RKO (cell line): ENCODE measurements at regions not wholly inside any gene's neighbourhood (a gene's known extent, or its start where the extent isn't known, plus 50 kb on each side); places are given as distances from the start of the nearest gene placed in this dataset.

ENCODE experiments used
- DNase-seq: peaks from one replicate; pipeline ENCODE4 v3.0.0-alpha.2; 2016; ENCODE audit warnings: low spot score

- no peak for DNase-seq
Observed at GRCh38 chr15:85307687-85308045, 72.7 kb upstream of the AKAP13 start.

GRCh38 chr15:85311647-85312046 lies 68.8 kb upstream of the AKAP13 start:
- no peak for DNase-seq

GRCh38 chr15:85312486-85312885 lies 67.9 kb upstream of the AKAP13 start:
- no peak for DNase-seq

- DNase-seq: no peak
Observed at GRCh38 chr15:85312929-85313331, 67.5 kb upstream of the AKAP13 start.

- no peak for DNase-seq
Observed at GRCh38 chr15:85313339-85313738, 67.1 kb upstream of the AKAP13 start.

- no peak for DNase-seq
Observed at GRCh38 chr15:85314146-85314545, 66.3 kb upstream of the AKAP13 start.

- no peak for DNase-seq
Observed at GRCh38 chr15:85314633-85315032, 65.8 kb upstream of the AKAP13 start.

GRCh38 chr15:85316244-85316934 lies 64.0 kb upstream of the AKAP13 start:
- no peak for DNase-seq

- DNase-seq: peak; percentile 19
Observed at GRCh38 chr15:85318048-85318731, 62.2 kb upstream of the AKAP13 start.

GRCh38 chr15:85318732-85319076 lies 61.7 kb upstream of the AKAP13 start:
- DNase-seq: no peak

GRCh38 chr15:85324202-85324601 lies 56.2 kb upstream of the AKAP13 start:
- DNase-seq: no peak

- no peak for DNase-seq
Observed at GRCh38 chr15:85325834-85326233, 54.6 kb upstream of the AKAP13 start.

GRCh38 chr15:85326291-85326690 lies 54.1 kb upstream of the AKAP13 start:
- no peak for DNase-seq

- DNase-seq: no peak
Observed at GRCh38 chr15:85327820-85328219, 52.6 kb upstream of the AKAP13 start.

GRCh38 chr15:85329561-85330422 lies 50.6 kb upstream of the AKAP13 start:
- DNase-seq: no peak
